ENCODE measurements at regions not wholly inside any gene's neighbourhood (a gene's known extent, or its start where the extent isn't known, plus 50 kb on each side); places are given as distances from the start of the nearest gene placed in this dataset.

DNA sequence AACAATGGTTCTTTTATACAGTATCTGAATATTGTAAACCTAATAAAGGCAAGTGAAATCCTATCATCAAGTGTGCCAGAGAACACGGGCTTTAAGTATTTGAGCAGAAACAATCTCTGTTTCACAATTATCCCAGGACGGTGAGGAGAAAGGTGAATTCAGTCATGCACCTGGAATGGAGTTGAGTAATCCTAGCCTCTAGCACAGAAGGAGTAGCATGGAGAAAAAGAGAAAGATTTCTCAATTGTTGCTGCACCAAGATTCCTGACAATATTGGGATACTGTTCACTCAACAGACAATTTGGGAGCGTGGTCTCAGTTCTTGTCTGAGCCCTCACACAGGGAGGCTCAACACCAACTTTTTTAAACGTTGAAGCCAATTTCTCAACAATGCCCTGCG lies 510.6 kb downstream of the SOX11 start:
- no peak for ATAC-seq
- H3K4me1 Mint-ChIP-seq, result no peaks in the 10 kb centered on the region
- CTCF ChIA-PET, result no interaction called here
- no peaks in the 10 kb centered on the region for H3K36me3 Mint-ChIP-seq
- H3K4me3 Mint-ChIP-seq, result no peak overlapping the region
- no peaks in the 10 kb centered on the region for H3K27me3 Mint-ChIP-seq
- H3K9me3 Mint-ChIP-seq (ENCODE audit: low read depth), result peaks cover 3% of the 10 kb centered on the region
- no peak for DNase-seq
- H3K27ac Mint-ChIP-seq, result no peak overlapping the region

DNA sequence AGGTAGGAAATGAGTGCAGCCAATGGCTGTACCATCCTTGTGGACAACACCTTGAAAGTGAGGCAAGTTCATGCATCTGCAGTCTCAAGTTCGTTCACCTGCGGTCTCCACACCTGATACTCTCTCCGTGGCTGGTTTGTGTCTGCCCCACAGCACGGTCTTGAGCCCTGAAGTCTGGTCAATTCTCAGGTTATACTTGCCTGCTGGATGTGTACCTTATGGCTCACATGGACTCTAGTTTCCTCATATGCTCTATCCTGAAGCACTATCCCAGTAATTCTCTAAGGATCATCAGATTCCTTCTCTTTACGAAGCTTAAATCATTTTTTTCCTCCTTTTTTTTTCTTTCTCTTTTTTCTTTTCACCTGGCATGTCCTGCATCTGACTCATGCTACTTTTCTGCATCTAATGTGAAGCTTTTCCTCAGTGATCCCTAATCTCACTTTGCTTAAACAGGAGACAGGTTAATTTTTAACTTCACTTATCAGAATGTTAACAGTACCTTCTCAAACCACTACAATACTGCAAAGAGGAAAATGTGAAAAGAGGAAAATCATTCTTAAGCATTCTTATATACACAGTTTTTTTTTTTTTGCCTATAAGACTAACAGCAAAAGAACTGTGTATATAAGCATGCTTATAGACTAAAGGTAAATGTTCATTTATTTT lies 511.2 kb downstream of the SOX11 start:
- Mint-ChIP-seq H3K9me3 (ENCODE audit: low read depth) (peaks cover 3% of the 10 kb centered on the region), H3K27ac (no peak overlapping the region), H3K27me3 (no peaks in the 10 kb centered on the region), H3K36me3 (no peaks in the 10 kb centered on the region), H3K4me3 (no peak overlapping the region), H3K4me1 (no peaks in the 10 kb centered on the region)
- DNase-seq, result no peak
- CTCF ChIA-PET, result no interaction called here
- no peak for ATAC-seq

DNA sequence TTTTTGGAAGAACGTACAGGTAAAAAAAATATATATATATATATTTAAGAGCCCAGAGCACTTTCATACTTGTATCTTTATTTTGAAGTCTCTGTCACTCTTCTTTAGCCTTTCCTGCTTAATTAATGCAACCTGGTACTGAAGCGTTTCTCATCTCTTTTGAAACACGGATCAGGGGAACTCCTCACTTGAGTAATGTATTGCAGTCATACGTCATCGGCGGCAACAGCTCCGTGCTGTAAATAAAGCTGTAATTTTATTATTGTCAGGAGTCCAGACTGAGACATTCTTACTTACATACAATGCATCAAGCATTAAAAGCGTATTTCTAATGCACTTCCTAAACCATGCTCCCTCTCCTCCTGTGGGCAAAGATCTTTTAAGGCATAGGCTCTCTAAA lies 514.7 kb downstream of the SOX11 start:
- H3K4me3 Mint-ChIP-seq, result no peak overlapping the region
- no peak overlapping the region for H3K27ac Mint-ChIP-seq
- CTCF ChIA-PET, result no interaction called here
- ATAC-seq (no peak), DNase-seq (no peak)
- no peaks in the 10 kb centered on the region for H3K4me1 Mint-ChIP-seq
- no peaks in the 10 kb centered on the region for H3K9me3 Mint-ChIP-seq (ENCODE audit: low read depth)
- no peaks in the 10 kb centered on the region for H3K36me3 Mint-ChIP-seq
- no peaks in the 10 kb centered on the region for H3K27me3 Mint-ChIP-seq

DNA sequence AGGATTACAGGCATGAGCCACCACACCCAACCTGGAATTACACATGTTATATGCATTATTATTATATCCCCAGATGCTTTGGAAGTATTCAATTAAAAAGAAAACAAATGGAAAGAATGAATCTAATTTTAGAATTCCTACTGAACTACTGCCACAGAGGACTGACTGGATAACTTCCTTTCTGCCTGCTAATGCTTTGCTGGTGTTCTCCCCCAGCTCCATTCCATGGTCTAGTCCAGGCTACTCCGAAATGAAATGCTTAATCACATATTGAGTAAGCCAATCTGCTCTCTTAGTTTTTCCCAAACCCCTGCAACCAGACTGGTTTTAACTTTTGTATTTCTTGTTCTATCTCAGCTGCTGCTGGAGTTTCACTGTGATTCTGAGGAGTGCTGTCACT lies 519.1 kb downstream of the SOX11 start:
- no peaks in the 10 kb centered on the region for H3K9me3 Mint-ChIP-seq (ENCODE audit: low read depth)

DNA sequence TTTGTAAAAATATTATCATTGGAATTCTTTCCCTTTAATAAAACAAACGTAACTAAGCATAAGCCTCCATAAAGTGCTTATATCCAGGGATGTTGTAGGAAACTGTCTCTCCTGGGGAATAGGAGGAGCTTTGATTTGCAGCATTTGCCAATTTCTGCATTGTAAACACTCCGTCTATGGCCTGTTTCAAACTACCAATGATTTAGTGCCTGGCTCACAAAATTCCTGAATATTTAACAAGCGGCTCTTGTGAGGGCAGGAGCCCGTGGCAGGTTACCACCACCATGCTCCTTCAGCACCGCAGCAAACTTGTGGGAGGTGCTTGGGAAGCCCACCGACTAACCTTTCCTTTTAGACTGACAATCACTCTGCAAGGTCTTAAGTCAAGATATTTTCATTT lies 520.3 kb downstream of the SOX11 start:
- Mint-ChIP-seq H3K9me3 (ENCODE audit: low read depth) (no peaks in the 10 kb centered on the region), H3K36me3 (no peaks in the 10 kb centered on the region), H3K4me3 (no peak overlapping the region), H3K27me3 (no peaks in the 10 kb centered on the region), H3K4me1 (no peaks in the 10 kb centered on the region), H3K27ac (no peak overlapping the region)
- CTCF ChIA-PET, result no interaction called here
- ATAC-seq (no peak), DNase-seq (no peak)

More for the DNA sequence above, 519.1 kb downstream of the SOX11 start:
- H3K4me3 Mint-ChIP-seq, result no peak overlapping the region
- DNase-seq (no peak), ATAC-seq (no peak)
- no peaks in the 10 kb centered on the region for H3K27me3 Mint-ChIP-seq
- H3K36me3 Mint-ChIP-seq, result no peaks in the 10 kb centered on the region
- no peaks in the 10 kb centered on the region for H3K4me1 Mint-ChIP-seq
- CTCF ChIA-PET, result no interaction called here
- no peak overlapping the region for H3K27ac Mint-ChIP-seq

DNA sequence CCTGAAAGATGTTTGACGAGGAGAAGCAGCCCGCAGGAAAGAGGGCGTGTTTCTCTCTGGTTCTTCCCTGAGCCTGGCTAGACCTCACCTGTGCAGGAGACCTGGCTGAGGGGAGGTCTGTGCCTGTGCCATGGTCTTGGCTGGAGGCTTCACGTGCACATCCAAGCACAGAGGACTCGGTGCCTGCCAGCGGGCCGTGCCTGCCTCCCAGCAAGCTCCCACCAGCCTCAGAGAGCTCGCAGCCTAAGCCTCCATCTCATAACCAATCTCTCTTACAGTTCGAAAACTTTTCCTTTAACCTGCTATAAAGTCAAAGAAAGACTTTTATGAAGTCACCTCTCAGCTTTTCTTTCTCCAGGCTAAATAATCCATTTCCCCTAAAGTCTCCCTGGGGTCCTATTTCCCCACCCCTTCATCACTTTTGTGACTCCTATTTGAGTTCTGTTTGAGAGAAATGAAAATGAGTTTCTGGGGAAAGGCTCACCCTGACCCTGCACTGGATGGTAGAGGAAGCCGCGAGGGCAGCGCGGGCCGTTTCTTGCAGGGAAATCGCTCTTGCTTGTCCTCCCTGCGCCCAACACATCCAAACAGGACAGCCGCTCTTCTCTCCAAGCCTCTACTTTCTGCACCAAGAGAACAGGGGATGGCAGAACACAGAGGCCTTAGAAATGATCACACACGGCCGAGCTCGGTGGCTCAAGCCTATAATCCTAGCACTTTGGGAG lies 521.0 kb downstream of the SOX11 start:
- CTCF ChIA-PET, result no interaction called here
- Mint-ChIP-seq H3K36me3 (no peaks in the 10 kb centered on the region), H3K27me3 (no peaks in the 10 kb centered on the region), H3K27ac (no peak overlapping the region), H3K4me3 (no peak overlapping the region), H3K9me3 (ENCODE audit: low read depth) (no peaks in the 10 kb centered on the region), H3K4me1 (no peaks in the 10 kb centered on the region)
- ATAC-seq (no peak), DNase-seq (no peak)

DNA sequence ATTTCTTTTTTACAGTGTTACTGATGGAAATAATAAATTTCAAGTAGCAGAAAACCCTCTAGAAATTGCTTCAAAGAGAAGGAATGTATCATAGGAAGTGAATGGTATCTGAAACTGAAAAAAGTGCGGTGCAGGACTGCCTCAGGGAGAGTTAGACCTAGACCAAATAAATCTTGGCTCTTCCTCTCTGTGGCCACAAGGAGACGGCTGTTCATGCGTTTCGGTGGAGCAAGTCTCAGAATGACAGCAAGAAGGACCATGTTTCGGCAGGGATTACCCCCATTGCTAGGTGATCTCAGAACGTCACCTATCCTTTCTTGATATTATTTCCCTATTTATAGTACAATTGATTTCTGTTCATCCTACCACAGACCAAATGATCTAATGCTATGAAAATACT lies 522.3 kb downstream of the SOX11 start:
- H3K36me3 Mint-ChIP-seq, result no peaks in the 10 kb centered on the region
- no peaks in the 10 kb centered on the region for H3K27me3 Mint-ChIP-seq
- H3K4me1 Mint-ChIP-seq, result no peaks in the 10 kb centered on the region
- no peak for ATAC-seq
- H3K4me3 Mint-ChIP-seq, result no peak overlapping the region
- H3K9me3 Mint-ChIP-seq (ENCODE audit: low read depth), result no peaks in the 10 kb centered on the region
- CTCF ChIA-PET, result no interaction called here
- H3K27ac Mint-ChIP-seq, result no peak overlapping the region
- DNase-seq, result no peak

DNA sequence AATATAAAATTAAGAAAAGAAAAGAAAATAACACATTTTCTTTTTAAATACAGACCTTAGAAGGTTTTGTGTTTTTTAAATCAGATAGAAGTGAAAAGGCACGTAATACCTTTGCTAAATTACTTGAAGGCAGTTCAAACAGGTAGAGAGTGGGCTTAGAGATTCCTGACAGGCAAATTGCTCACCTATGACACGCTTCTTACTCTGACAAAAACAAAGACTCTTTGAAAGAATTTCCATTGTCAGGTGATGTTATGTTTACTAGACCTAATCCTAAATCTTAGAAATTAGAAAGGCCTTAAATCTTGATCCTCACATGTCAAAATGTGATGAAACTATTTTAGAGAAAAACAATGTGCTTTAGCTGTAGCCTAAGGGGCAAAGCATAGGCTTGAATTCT lies 522.9 kb downstream of the SOX11 start:
- H3K9me3 Mint-ChIP-seq (ENCODE audit: low read depth), result no peaks in the 10 kb centered on the region
- no peak for DNase-seq
- no peak overlapping the region for H3K4me3 Mint-ChIP-seq
- no peaks in the 10 kb centered on the region for H3K4me1 Mint-ChIP-seq
- CTCF ChIA-PET, result no interaction called here
- no peaks in the 10 kb centered on the region for H3K27me3 Mint-ChIP-seq
- H3K36me3 Mint-ChIP-seq, result no peaks in the 10 kb centered on the region
- no peak overlapping the region for H3K27ac Mint-ChIP-seq
- no peak for ATAC-seq

DNA sequence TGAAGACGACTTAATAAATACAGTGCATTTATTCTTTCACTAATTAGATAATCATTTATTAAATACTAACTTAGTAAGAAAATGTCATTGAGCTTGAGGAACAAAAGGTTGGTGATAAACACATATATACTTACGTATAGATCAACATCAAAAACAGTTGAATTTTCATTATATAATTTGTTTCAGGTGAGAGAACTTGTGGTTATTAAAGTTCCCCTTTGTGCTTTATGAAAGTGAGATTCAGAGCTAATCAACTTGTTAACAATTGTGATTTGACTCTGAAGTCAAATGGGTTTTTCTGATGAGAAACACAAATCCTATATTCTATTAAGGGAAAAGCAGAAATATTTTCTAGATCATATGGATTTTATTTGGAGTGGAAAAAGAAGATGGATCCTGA lies 524.0 kb downstream of the SOX11 start:
- DNase-seq (no peak), ATAC-seq (no peak)
- Mint-ChIP-seq H3K27me3 (no peaks in the 10 kb centered on the region), H3K36me3 (no peaks in the 10 kb centered on the region), H3K4me3 (no peak overlapping the region), H3K4me1 (no peaks in the 10 kb centered on the region), H3K9me3 (ENCODE audit: low read depth) (peaks cover 2% of the 10 kb centered on the region), H3K27ac (no peak overlapping the region)
- CTCF ChIA-PET, result no interaction called here

DNA sequence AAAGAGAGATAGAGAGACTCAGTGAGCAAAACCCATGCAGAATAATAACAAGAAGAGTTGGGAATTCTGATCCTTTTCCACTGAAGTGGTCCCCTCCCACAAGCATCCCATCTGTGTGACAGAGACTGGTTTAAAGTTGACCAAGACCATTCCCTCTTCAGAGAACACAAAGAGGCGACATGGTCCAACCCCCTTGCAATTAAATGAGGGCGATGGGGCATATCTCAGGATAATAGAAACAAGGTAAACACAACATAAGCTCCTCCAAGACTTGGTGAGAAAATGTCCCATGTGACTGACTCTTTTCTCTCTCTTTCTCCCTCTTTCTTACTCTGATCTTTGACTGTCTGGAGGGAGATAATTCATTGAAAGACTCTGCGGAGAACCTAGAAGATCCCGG lies 526.7 kb downstream of the SOX11 start:
- ATAC-seq (no peak), DNase-seq (no peak)
- H3K27ac Mint-ChIP-seq, result no peak overlapping the region
- H3K36me3 Mint-ChIP-seq, result no peaks in the 10 kb centered on the region
- H3K27me3 Mint-ChIP-seq, result no peaks in the 10 kb centered on the region
- H3K4me3 Mint-ChIP-seq, result no peak overlapping the region
- CTCF ChIA-PET, result no interaction called here
- H3K4me1 Mint-ChIP-seq, result no peaks in the 10 kb centered on the region
- H3K9me3 Mint-ChIP-seq (ENCODE audit: low read depth), result peaks cover 2% of the 10 kb centered on the region

DNA sequence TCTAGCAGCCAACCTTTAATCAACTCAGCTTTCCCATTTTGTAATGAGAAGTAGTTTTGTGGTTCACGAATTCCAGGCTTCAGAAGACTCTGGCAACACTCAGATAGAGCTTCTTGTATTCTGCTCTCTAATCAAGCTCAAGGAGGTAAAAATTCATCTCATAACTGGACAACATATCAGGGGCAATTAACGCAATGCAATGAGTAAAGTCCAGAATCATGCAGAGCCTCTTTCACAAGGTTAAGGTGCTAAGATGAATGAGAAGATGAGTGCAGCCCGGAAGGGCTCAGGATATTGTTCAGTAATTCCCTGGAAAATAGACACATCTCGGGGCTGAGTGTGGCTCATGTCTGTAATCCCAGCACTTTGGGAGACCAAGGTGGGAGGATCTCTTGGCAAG lies 527.7 kb downstream of the SOX11 start:
- Mint-ChIP-seq H3K27ac (no peak overlapping the region), H3K36me3 (no peaks in the 10 kb centered on the region), H3K4me3 (no peak overlapping the region), H3K9me3 (ENCODE audit: low read depth) (peaks cover 2% of the 10 kb centered on the region), H3K27me3 (no peaks in the 10 kb centered on the region), H3K4me1 (no peaks in the 10 kb centered on the region)
- ATAC-seq, result no peak
- no peak for DNase-seq
- CTCF ChIA-PET, result no interaction called here

DNA sequence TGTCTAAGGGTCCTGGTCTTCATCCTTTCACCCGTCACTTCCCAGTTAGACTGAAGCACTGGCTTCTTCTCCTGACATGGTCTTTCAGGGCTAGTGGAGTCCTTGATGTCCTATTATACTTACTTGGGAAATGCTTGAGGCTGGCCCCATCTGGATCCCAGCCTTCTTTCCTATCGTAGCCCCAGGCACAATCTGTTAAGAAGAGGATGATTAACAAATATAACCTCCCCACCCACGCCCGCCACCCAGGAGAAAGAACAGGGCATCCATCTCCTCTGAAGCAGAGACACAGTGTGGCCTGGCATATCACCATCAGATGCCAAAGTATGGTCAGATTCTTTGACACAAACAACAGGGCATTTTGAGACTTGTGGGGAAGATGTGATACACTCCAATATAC lies 530.1 kb downstream of the SOX11 start:
- H3K27me3 Mint-ChIP-seq, result no peaks in the 10 kb centered on the region
- H3K4me1 Mint-ChIP-seq, result no peaks in the 10 kb centered on the region
- H3K36me3 Mint-ChIP-seq, result no peaks in the 10 kb centered on the region
- DNase-seq (no peak), ATAC-seq (no peak)
- no peak overlapping the region for H3K27ac Mint-ChIP-seq
- CTCF ChIA-PET, result no interaction called here
- H3K4me3 Mint-ChIP-seq, result no peak overlapping the region
- H3K9me3 Mint-ChIP-seq (ENCODE audit: low read depth), result peaks cover 2% of the 10 kb centered on the region

DNA sequence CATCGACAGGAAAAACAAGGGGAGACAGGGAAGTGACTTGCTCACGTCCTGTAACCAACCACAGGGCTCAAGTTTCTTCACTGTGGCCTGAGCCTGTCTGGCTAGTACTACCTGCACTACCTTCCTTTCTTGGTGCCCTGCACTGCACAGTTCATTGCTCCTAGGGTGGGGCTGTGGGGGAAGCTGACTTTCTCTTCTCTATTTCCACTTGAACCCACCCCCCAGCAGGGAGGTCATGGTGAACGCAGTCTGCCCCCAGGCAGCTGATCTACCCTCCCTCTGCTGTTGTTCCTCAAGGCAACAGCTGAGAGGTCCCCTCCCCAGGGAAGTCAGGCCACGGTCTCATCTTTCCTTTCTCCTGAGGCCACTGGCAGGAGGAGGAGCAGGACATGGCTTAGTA lies 532.1 kb downstream of the SOX11 start:
- peaks cover 2% of the 10 kb centered on the region for H3K9me3 Mint-ChIP-seq (ENCODE audit: low read depth)
- no peak for ATAC-seq
- no peak overlapping the region for H3K27ac Mint-ChIP-seq

DNA sequence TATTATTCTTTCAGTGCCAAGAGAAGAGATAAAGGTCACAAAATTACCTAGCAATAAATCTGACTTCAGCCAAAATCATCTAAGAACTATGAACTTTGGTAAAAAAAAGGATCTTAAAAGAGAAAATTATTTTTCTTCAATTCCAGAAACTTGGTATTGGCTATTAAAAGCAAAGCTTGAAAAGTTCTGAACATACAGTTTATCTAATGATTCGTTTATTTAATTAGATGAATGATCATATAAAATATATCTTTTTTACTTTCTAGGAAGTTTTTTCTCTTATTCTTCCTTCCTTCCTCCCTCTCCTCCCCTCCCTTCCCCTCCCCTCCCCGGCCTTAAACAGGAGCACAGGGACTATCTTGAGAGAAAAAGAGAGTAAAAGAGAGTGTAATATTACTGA lies 536.1 kb downstream of the SOX11 start:
- no peak for ATAC-seq
- Mint-ChIP-seq H3K27me3 (no peaks in the 10 kb centered on the region), H3K4me3 (no peak overlapping the region), H3K27ac (no peak overlapping the region), H3K9me3 (ENCODE audit: low read depth) (no peaks in the 10 kb centered on the region), H3K4me1 (no peaks in the 10 kb centered on the region), H3K36me3 (no peaks in the 10 kb centered on the region)
- CTCF ChIA-PET, result no interaction called here
- DNase-seq, result no peak

More for the DNA sequence above, 532.1 kb downstream of the SOX11 start:
- H3K36me3 Mint-ChIP-seq, result no peaks in the 10 kb centered on the region
- no peaks in the 10 kb centered on the region for H3K27me3 Mint-ChIP-seq
- CTCF ChIA-PET, result no interaction called here
- H3K4me1 Mint-ChIP-seq, result no peaks in the 10 kb centered on the region
- no peak overlapping the region for H3K4me3 Mint-ChIP-seq
- DNase-seq, result no peak

DNA sequence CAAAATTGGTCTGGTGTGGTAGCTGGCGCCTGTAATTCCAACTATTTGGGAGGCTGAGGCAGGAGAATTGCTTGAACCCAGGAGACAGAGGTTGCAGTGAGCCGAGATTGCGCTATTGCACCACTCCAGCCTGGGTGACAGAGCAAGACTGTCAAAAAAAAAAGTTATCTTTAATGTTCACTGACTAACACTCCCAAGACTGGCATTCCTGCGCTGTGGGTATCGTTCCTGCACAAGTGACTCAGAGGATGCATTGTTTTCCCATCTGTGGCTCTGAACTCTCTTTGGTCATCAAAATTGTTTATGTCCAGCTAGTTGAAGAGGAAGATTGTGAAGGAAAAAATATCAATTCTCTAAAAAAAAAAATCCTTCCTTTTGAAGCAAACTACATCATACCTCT lies 539.0 kb downstream of the SOX11 start:
- no peak for DNase-seq
- no peak overlapping the region for H3K27ac Mint-ChIP-seq

More for the DNA sequence above, 539.0 kb downstream of the SOX11 start:
- H3K9me3 Mint-ChIP-seq (ENCODE audit: low read depth), result no peaks in the 10 kb centered on the region
- no peaks in the 10 kb centered on the region for H3K4me1 Mint-ChIP-seq
- no peaks in the 10 kb centered on the region for H3K36me3 Mint-ChIP-seq
- no peaks in the 10 kb centered on the region for H3K27me3 Mint-ChIP-seq
- CTCF ChIA-PET, result no interaction called here
- no peak overlapping the region for H3K4me3 Mint-ChIP-seq
- ATAC-seq, result no peak

Measured in activated CD8-positive, alpha-beta memory T cell treated with anti-CD3 and anti-CD28 coated beads, Interleukin-2, amount 10 ng/mL, durations not matched to agents 7 days and 5 days (primary cell).